CD14-positive monocyte (primary cell): ENCODE measurements at regions not wholly inside any gene's neighbourhood (a gene's known extent, or its start where the extent isn't known, plus 50 kb on each side); places are given as distances from the start of the nearest gene placed in this dataset.

Source experiments
- DNase-seq, 3 donors: peaks; one replicate each; pipeline ENCODE4 v3.0.0-alpha.2; 2011 to 2022
- H2AFZ ChIP-seq: 2 replicates; pipeline ENCODE4 v1.6.0; 2012; ENCODE audit warnings: mild to moderate bottlenecking, low read depth, low read length, inconsistent platforms; ENCODE audit not compliant: insufficient read depth, poor library complexity, severe bottlenecking
- H3K27ac ChIP-seq, 2 donors: 1 replicate in 1 of 2; 2 replicates in 1 of 2; pipeline ENCODE4 v1.5.1; 2012 to 2013; ENCODE audit warnings: low read length in 2 of 2, control low read depth in 1 of 2, inconsistent platforms in 1 of 2, low read depth in 1 of 2, mild to moderate bottlenecking in 1 of 2
- H3K27me3 ChIP-seq, 2 donors: one replicate each; pipeline versions ENCODE4 v1.6.0 to v1.6.1; 2011 to 2013; ENCODE audit warnings: low read length in 2 of 2; ENCODE audit not compliant: control insufficient read depth in 2 of 2, insufficient read depth in 2 of 2
- H3K36me3 ChIP-seq, 2 donors: replicated peaks in 1 of 2; 1 replicate in 1 of 2; 2 replicates in 1 of 2; pipeline versions ENCODE4 v1.5.1 to v1.6.1; 2012 to 2013; ENCODE audit warnings: low read length in 2 of 2, control low read depth in 1 of 2, inconsistent platforms in 1 of 2, mild to moderate bottlenecking in 1 of 2; ENCODE audit not compliant: insufficient read depth in 2 of 2, control insufficient read depth in 1 of 2
- H3K4me1 ChIP-seq, 2 donors: 1 replicate in 1 of 2; 2 replicates in 1 of 2; pipeline versions ENCODE4 v1.5.1 to v1.6.1; 2012 to 2013; ENCODE audit warnings: low read length in 2 of 2, control low read depth in 1 of 2, inconsistent platforms in 1 of 2, mild to moderate bottlenecking in 1 of 2, moderate library complexity in 1 of 2; ENCODE audit not compliant: insufficient read depth in 2 of 2, control insufficient read depth in 1 of 2
- H3K4me2 ChIP-seq: replicated peaks from 2 replicates; pipeline ENCODE3; 2012; ENCODE audit warnings: low read length, moderate library complexity, mild to moderate bottlenecking; ENCODE audit not compliant: poor library complexity, severe bottlenecking; ENCODE audit errors: extremely low read depth
- H3K4me3 ChIP-seq, 3 experiments: fragments of 200-600 bp in 1 of 3; sonication (generic) in 1 of 3; replicated peaks in 1 of 3; 1 replicate in 2 of 3; 2 replicates in 1 of 3; pipeline ENCODE4 v1.5.1; 2011 to 2013; ENCODE audit warnings: low read length in 3 of 3, mild to moderate bottlenecking in 3 of 3, control low read depth in 2 of 3, low read depth in 2 of 3, inconsistent platforms in 1 of 3, moderate library complexity in 1 of 3
- H3K79me2 ChIP-seq: 2 replicates; pipeline ENCODE4 v1.6.0; 2012; ENCODE audit warnings: mild to moderate bottlenecking, control low read depth, inconsistent platforms, low read length, moderate library complexity; ENCODE audit not compliant: insufficient read depth
- H3K9ac ChIP-seq: 2 replicates; pipeline ENCODE4 v1.6.0; 2017; ENCODE audit warnings: low read length, mild to moderate bottlenecking; ENCODE audit not compliant: insufficient read depth, poor library complexity, severe bottlenecking
- H3K9me3 ChIP-seq, 2 donors: replicated peaks in 1 of 2; 1 replicate in 1 of 2; 2 replicates in 1 of 2; pipeline versions ENCODE4 v1.5.1 to v1.6.1; 2012 to 2013; ENCODE audit warnings: low read length in 2 of 2, control low read depth in 1 of 2; ENCODE audit not compliant: control insufficient read depth in 1 of 2, insufficient read depth in 1 of 2
- H4K20me1 ChIP-seq: 2 replicates; pipeline ENCODE4 v1.6.0; 2012; ENCODE audit warnings: mild to moderate bottlenecking, low read length, control low read depth, moderate library complexity; ENCODE audit not compliant: insufficient read depth
- H3K27ac Mint-ChIP-seq, 7 donors: one replicate each; pipeline ENCODE4 v1.8.0; 2020; ENCODE audit warnings: mild to moderate bottlenecking in 7 of 7, mixed read lengths in 7 of 7, moderate library complexity in 6 of 7, inconsistent platforms in 2 of 7
- H3K27me3 Mint-ChIP-seq, 3 donors: one replicate each; pipeline ENCODE4 v1.8.0; 2021 to 2022; ENCODE audit warnings: low read depth in 3 of 3, mild to moderate bottlenecking in 3 of 3, mixed read lengths in 3 of 3, moderate library complexity in 3 of 3, inconsistent platforms in 1 of 3
- H3K36me3 Mint-ChIP-seq, 2 donors: one replicate each; pipeline ENCODE4 v1.8.0; 2020; ENCODE audit warnings: mixed read lengths in 2 of 2, inconsistent platforms in 1 of 2, mild to moderate bottlenecking in 1 of 2
- H3K4me1 Mint-ChIP-seq: one replicate; pipeline ENCODE4 v1.8.0; 2020; ENCODE audit warnings: mild to moderate bottlenecking, mixed read lengths
- H3K4me3 Mint-ChIP-seq, 2 donors: one replicate each; pipeline ENCODE4 v1.8.0; 2020; ENCODE audit warnings: mild to moderate bottlenecking in 2 of 2, mixed read lengths in 2 of 2, moderate library complexity in 1 of 2
- H3K9me3 Mint-ChIP-seq, 7 donors: one replicate each; pipeline ENCODE4 v1.8.0; 2020 to 2022; ENCODE audit warnings: mixed read lengths in 7 of 7, mild to moderate bottlenecking in 6 of 7, moderate library complexity in 6 of 7, inconsistent platforms in 2 of 7
- WGBS: methylation state at CpG from one replicate; pipeline ENCODE4 v1.1.5; 2013; ENCODE audit warnings: missing lambda C conversion rate; ENCODE audit not compliant: insufficient coverage; 5-methylcytosine and 5-hydroxymethylcytosine counted together
- intact Hi-C, 2 donors: fragments of 100-400 bp; cut with micrococcal nuclease; formaldehyde crosslinking; loops; one replicate each; pipeline versions ENCODE4 v1.15.0 to v1.15.1; 2023
- TF ChIP-seq, protein P1 (sequence below): fragments of 200-600 bp; IDR thresholded peaks from one replicate; pipeline ENCODE4 v1.8.0; 2022; ENCODE audit warnings: antibody characterized with exemption, mild to moderate bottlenecking

DNA sequence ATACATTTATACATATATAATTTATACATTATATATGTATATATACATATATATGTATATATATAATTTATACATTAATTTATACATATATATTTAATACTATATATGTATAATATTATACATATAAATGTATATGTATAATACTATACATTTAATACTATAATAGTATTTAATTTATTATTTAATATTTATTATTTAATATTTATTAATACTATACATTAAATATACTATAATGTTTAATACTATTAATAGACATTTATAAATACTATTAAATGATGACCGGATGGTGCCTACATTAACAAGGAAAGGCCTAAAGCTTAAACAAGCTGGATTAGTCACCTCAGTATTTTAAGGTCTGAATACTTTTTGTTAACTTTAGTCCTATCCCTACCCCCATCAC is 145.9 kb upstream of the HTR1E start:
- no peak overlapping the region for H3K27ac ChIP-seq
- H3K4me3 Mint-ChIP-seq = no peak overlapping the region

DNA sequence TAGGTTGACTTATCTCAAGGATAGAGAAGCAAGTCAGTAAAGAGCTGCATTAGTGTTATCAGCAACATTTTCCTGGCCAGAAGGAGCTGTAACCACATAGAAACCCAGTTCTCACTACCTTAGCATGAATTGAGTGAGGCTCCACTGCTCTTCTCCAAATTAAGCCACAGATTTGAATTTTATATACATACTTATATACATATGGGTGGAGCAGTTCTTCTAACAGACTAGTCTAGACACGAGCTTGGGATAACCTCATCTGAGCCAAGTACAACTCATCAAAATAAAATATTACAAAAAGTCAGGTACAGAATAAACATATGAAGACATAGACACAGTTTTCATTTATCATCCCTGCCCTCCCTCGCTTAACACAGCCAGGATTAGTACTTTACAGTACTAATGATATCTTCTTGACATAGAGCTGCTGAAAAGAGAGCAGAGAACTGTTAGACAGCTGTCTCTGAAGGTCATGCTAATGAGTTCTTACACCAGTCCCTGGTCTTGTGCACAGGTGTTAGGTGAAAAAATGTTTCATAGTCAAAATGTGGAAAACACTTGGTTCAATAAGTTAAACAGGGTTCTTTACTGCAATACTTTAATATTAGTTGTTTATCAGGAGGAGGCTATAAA is 147.4 kb upstream of the HTR1E start:
- no peak overlapping the region for H3K4me2 ChIP-seq
- Mint-ChIP-seq H3K27ac (no peak overlapping the region), H3K36me3 (no peaks in the 10 kb centered on the region), H3K27me3 (no peaks in the 10 kb centered on the region), H3K4me3 (no peak overlapping the region), H3K9me3 (peaks cover 0 to 5% (median 0%) of the 10 kb centered on the region in 7 donors), H3K4me1 (no peaks in the 10 kb centered on the region)
- H2AFZ ChIP-seq = no peak overlapping the region
- H4K20me1 ChIP-seq = no peaks in the 10 kb centered on the region
- H3K9ac ChIP-seq = no peak overlapping the region
- intact Hi-C loops = no loop called here
- no peaks in the 10 kb centered on the region for H3K36me3 ChIP-seq
- H3K9me3 ChIP-seq = no peaks in the 10 kb centered on the region
- H3K4me3 ChIP-seq = no peak overlapping the region
- no CpG with 5 or more reads among the region's 2 CpGs for WGBS
- H3K27ac ChIP-seq = no peak overlapping the region
- H3K4me1 ChIP-seq = no peaks in the 10 kb centered on the region
- DNase-seq = no peak
- no peaks in the 10 kb centered on the region for H3K79me2 ChIP-seq
- H3K27me3 ChIP-seq = no peaks in the 10 kb centered on the region
- TF ChIP-seq, protein P1, sequence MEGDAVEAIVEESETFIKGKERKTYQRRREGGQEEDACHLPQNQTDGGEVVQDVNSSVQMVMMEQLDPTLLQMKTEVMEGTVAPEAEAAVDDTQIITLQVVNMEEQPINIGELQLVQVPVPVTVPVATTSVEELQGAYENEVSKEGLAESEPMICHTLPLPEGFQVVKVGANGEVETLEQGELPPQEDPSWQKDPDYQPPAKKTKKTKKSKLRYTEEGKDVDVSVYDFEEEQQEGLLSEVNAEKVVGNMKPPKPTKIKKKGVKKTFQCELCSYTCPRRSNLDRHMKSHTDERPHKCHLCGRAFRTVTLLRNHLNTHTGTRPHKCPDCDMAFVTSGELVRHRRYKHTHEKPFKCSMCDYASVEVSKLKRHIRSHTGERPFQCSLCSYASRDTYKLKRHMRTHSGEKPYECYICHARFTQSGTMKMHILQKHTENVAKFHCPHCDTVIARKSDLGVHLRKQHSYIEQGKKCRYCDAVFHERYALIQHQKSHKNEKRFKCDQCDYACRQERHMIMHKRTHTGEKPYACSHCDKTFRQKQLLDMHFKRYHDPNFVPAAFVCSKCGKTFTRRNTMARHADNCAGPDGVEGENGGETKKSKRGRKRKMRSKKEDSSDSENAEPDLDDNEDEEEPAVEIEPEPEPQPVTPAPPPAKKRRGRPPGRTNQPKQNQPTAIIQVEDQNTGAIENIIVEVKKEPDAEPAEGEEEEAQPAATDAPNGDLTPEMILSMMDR = no peak

More for the DNA sequence above, 145.9 kb upstream of the HTR1E start:
- no peaks in the 10 kb centered on the region for H3K36me3 ChIP-seq
- H2AFZ ChIP-seq = no peak overlapping the region
- intact Hi-C loops = no loop called here
- no CpG with 5 or more reads among the region's 1 CpG for WGBS
- H3K4me3 ChIP-seq = no peak overlapping the region
- H3K79me2 ChIP-seq = no peaks in the 10 kb centered on the region
- Mint-ChIP-seq H3K27me3 (no peaks in the 10 kb centered on the region), H3K27ac (no peak overlapping the region), H3K36me3 (no peaks in the 10 kb centered on the region), H3K4me1 (no peaks in the 10 kb centered on the region), H3K9me3 (peaks cover 0 to 11% (median 0%) of the 10 kb centered on the region in 7 donors)
- H3K4me2 ChIP-seq = no peak overlapping the region
- no peak for DNase-seq
- TF ChIP-seq, protein P1 = no peak
- H3K4me1 ChIP-seq = no peaks in the 10 kb centered on the region
- H3K9ac ChIP-seq = no peak overlapping the region
- no peaks in the 10 kb centered on the region for H3K27me3 ChIP-seq
- peaks cover 0 to 6% of the 10 kb centered on the region in 2 donors for H3K9me3 ChIP-seq
- no peaks in the 10 kb centered on the region for H4K20me1 ChIP-seq
